Pancreas (tissue), 10 donors: ENCODE measurements at regions not wholly inside any gene's neighbourhood (a gene's known extent, or its start where the extent isn't known, plus 50 kb on each side); places are given as distances from the start of the nearest gene placed in this dataset.
A peak's percentile ranks its signal among the peaks of the same experiment; 100 is the strongest.

Source experiments
- ATAC-seq, 4 donors: fragments of 200-7000 bp; cut with Tn5 transposase; one replicate each; pipeline versions ENCODE4 v1.8.0 to v1.9.1; 2020; ENCODE audit warnings: mild to moderate bottlenecking in 4 of 4, moderate library complexity in 4 of 4
- DNase-seq, 6 donors: peaks; one replicate each; pipeline ENCODE4 v3.0.0-alpha.2; 2020
- FAIRE-seq: peaks from 2 replicates; lab custom pipeline; 2012; peaks lifted over from hg19 to GRCh38; lab: Jason Lieb, UNC
- H3K27ac ChIP-seq, 4 donors: fragments of 200-600 bp; sonication (generic); 1 replicate in 3 of 4; 2 replicates in 1 of 4; pipeline versions ENCODE4 v1.5.0 to v1.8.0; 2020
- H3K27me3 ChIP-seq, 4 donors: fragments of 200-600 bp; one replicate each; pipeline ENCODE4 v1.8.0; 2021
- H3K36me3 ChIP-seq, 3 donors: fragments of 200-600 bp; sonication (generic) in 1 of 3; one replicate each; pipeline versions ENCODE4 v1.5.0 to v1.8.0; 2020 to 2021
- H3K4me1 ChIP-seq, 3 donors: fragments of 200-600 bp; one replicate each; pipeline ENCODE4 v1.8.0; 2021
- H3K4me3 ChIP-seq, 4 donors: fragments of 200-600 bp; sonication (generic) in 2 of 4; one replicate each; pipeline versions ENCODE4 v1.5.0 to v1.8.0; 2020 to 2021
- H3K9me3 ChIP-seq, 4 donors: fragments of 200-600 bp; one replicate each; pipeline ENCODE4 v1.8.0; 2021
- WGBS, 2 donors: extraction: QIAGEN DNeasy Blood & Tissue Kit; methylation state at CpG; one replicate each; pipeline ENCODE4 v1.1.7; 2013; 5-methylcytosine and 5-hydroxymethylcytosine counted together
- intact Hi-C, 3 donors: fragments of 100-400 bp; cut with DNase I; formaldehyde crosslinking; loops; one replicate each; pipeline versions ENCODE4 v1.11.1 to v1.14.2; 2022
- TF ChIP-seq, protein P1 (sequence below), 4 donors: fragments of 200-600 bp; sonication (generic) in 3 of 4; IDR thresholded peaks; one replicate each; pipeline versions ENCODE4 v1.5.0 to v1.8.0; 2021; ENCODE audit warnings: antibody characterized with exemption in 4 of 4
- donor health status: healthy with polysubstance abuse.
- donor health status: DM: no; HTN: no; CAD: no; lungs with moderate emphysema.
- donor health status: DM: no; HTN: no; CAD: no.
- donor health status: control.
- donor health status: control.
- donor health status: Bipolar disorder and iron deficiency.
- donor health status: DM: yes; HTN: yes; CAD: no.
- donor health status: DM: no; HTN: no; CAD: no.
- donor health status: DM: no; HTN: no; CAD: no.
- donor health status: DM: yes; HTN: yes; CAD: no.

DNA sequence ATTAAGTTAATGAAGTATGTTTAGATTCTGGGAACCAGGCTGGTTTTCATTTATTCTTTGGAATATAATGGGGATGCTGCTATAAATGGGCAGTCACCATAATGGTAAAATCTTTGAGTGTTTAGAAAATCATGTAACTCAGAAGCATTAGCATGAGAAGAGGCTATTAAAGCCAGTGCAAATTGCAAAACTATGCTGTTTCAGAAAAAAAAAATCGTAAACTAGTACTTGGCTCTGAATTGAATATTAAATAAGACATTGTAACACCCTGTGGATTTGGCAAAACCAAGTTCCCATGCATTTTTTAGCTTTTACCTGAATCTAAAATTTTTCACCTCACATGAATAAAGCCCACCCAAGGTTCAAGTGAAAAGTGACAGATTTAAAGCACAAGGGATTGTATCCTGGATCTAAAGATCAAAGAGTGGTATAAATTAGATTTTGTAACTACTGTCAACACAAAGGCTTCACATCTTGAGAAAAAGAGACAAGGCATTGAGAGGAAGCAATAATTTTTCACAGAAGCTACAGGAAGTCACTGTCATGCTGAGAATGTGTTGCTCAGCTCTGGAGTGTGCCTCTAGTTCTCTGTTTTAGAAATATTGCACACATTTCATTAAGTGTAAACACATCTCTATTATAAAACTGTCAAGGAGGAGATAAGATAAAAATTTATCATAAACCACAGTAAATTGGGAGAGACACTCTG, 142.2 kb downstream of the ABCA8 start:
- DNase-seq (no peak), FAIRE-seq (no peak), ATAC-seq (peak in 1 of 4 donors; percentile 21)
- no peaks in the 10 kb centered on the region for H3K36me3 ChIP-seq
- H3K4me3 ChIP-seq: no peak overlapping the region
- no peaks in the 10 kb centered on the region for H3K4me1 ChIP-seq
- no peaks in the 10 kb centered on the region for H3K9me3 ChIP-seq
- no peaks in the 10 kb centered on the region for H3K27me3 ChIP-seq
- no peak overlapping the region for H3K27ac ChIP-seq
- whole genome bisulfite sequencing, 2 donors: 53 to 54% methylated on average over 1 of the region's 1 CpG
- intact Hi-C loops: no loop called here
- TF ChIP-seq, protein P1, sequence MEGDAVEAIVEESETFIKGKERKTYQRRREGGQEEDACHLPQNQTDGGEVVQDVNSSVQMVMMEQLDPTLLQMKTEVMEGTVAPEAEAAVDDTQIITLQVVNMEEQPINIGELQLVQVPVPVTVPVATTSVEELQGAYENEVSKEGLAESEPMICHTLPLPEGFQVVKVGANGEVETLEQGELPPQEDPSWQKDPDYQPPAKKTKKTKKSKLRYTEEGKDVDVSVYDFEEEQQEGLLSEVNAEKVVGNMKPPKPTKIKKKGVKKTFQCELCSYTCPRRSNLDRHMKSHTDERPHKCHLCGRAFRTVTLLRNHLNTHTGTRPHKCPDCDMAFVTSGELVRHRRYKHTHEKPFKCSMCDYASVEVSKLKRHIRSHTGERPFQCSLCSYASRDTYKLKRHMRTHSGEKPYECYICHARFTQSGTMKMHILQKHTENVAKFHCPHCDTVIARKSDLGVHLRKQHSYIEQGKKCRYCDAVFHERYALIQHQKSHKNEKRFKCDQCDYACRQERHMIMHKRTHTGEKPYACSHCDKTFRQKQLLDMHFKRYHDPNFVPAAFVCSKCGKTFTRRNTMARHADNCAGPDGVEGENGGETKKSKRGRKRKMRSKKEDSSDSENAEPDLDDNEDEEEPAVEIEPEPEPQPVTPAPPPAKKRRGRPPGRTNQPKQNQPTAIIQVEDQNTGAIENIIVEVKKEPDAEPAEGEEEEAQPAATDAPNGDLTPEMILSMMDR (IDR thresholded peaks at IDR 0.05): no peak

DNA sequence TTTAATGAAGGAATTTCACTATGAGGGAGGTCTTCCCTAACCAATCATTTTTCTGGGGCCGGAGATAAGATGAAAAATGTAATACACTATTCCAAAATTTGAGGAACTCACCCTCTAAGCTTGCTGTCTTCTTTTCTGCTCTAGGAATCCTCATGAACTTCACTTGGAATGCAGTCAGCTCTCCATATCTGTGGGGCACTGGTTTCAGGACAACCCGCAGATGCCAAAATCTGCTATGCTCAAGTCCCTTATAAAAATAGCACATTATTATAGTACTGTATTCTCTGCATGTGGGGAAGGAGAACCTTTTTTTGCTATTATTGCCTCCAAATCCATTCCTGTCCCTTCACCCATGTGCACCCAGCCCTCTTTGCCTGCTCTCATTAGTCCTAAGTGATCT, 146.0 kb downstream of the ABCA8 start:
- 81 to 99% methylated on average over 2 of the region's 2 CpGs for WGBS, 2 donors
- intact Hi-C loops: no loop called here
- H3K27ac ChIP-seq: no peak overlapping the region

DNA sequence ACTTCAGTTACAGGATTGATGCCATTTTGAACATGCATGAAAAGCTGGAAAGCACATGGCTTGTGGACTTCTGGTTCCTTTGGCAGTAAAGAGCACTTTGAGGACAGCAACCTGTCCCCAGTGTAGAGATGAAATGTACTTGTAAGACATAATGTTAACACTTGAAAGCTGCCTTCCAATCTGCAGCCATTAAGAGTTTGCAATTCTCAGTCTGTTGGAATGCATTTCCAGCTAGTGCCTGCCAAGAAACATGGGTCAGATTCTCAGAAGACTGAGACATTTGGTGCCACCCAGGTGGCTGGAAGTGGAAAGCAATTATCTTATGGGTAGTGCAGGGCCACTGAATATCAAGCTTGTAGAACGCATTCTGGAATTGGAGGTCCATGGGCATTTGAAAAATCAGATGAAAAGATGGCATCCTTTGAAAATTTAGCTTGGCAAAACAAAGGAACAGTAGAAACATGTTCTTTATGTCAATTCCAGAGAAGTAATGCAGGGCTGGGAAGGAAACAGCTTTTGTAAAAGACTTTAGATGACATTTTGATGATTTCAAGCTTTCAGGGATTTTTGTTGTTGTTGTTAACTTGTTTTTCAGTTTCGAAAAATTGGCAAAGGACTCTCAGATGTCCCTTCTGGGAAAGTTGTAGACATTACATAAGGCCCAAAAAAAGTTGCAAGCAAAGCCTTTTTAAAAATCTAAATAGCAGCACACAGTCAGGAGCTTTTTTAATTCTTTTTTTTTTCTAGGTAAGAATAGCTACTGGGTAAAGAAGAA, 147.0 kb downstream of the ABCA8 start:
- H3K27ac ChIP-seq: no peak overlapping the region
- no peaks in the 10 kb centered on the region for H3K4me1 ChIP-seq
- 69 to 83% methylated on average over 2 of the region's 2 CpGs for WGBS, 2 donors
- FAIRE-seq (no peak), DNase-seq (no peak), ATAC-seq (no peak)
- H3K36me3 ChIP-seq: no peaks in the 10 kb centered on the region
- H3K27me3 ChIP-seq: no peaks in the 10 kb centered on the region
- no peak overlapping the region for H3K4me3 ChIP-seq
- TF ChIP-seq, protein P1 (IDR thresholded peaks at IDR 0.05): no peak
- intact Hi-C loops: no loop called here
- H3K9me3 ChIP-seq: no peaks in the 10 kb centered on the region

More for the DNA sequence above, 146.0 kb downstream of the ABCA8 start:
- TF ChIP-seq, protein P1 (IDR thresholded peaks at IDR 0.05): no peak
- Histone ChIP-seq H3K4me1 (no peaks in the 10 kb centered on the region), H3K27me3 (no peaks in the 10 kb centered on the region), H3K36me3 (no peaks in the 10 kb centered on the region), H3K9me3 (no peaks in the 10 kb centered on the region), H3K4me3 (no peak overlapping the region)
- DNase-seq (no peak), ATAC-seq (no peak), FAIRE-seq (no peak)

DNA sequence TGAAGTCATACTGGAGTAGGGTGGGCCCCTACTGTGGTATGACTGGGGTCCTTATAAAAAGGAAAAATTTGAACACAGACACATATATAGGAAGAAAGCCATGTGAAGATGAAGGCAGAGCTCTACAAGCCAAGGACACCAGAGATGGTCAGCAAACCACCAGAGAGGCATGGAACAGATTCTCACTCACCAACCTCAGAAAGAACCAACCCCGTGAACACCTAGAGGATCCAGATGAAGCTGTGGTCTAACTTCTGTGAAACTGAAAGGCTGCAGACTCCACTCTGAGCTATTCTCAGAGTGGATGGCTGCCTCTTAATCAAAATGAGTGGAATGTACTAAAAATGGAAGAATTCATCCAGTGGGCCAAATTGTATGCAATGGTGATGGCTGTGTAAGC, 149.6 kb downstream of the ABCA8 start:
- DNase-seq (no peak), FAIRE-seq (no peak), ATAC-seq (no peak)
- intact Hi-C loops: no loop called here
- Histone ChIP-seq H3K36me3 (no peaks in the 10 kb centered on the region), H3K27ac (no peak overlapping the region), H3K9me3 (no peaks in the 10 kb centered on the region), H3K4me1 (no peaks in the 10 kb centered on the region), H3K27me3 (no peaks in the 10 kb centered on the region), H3K4me3 (no peak overlapping the region)
- TF ChIP-seq, protein P1 (IDR thresholded peaks at IDR 0.05): no peak
- 92 to 96% methylated on average over 1 of the region's 1 CpG for WGBS, 2 donors
